Endothelial cell (in vitro differentiated cells): ENCODE measurements at regions not wholly inside any gene's neighbourhood (a gene's known extent, or its start where the extent isn't known, plus 50 kb on each side); places are given as distances from the start of the nearest gene placed in this dataset.
"Not testable (repeated sequence)": the region's sequence is repeated elsewhere in the genome, so short reads cannot be mapped to it uniquely, and the experiment has no call there.

Source experiments
- DNase-seq: peaks from one replicate; pipeline ENCODE4 v3.0.0; 2021; ENCODE audit warnings: low spot score
- H3K27ac Mint-ChIP-seq: one replicate; pipeline ENCODE4 v1.8.0; 2021; ENCODE audit warnings: mixed read lengths, inconsistent platforms; ENCODE audit not compliant: unreplicated experiment
- H3K27me3 Mint-ChIP-seq: one replicate; pipeline ENCODE4 v1.8.0; 2021; ENCODE audit warnings: mild to moderate bottlenecking, moderate library complexity, mixed read lengths, inconsistent platforms; ENCODE audit not compliant: unreplicated experiment
- H3K36me3 Mint-ChIP-seq: one replicate; pipeline ENCODE4 v1.8.0; 2021; ENCODE audit warnings: mild to moderate bottlenecking, low read depth, mixed read lengths, inconsistent platforms; ENCODE audit not compliant: unreplicated experiment
- H3K4me1 Mint-ChIP-seq: one replicate; pipeline ENCODE4 v1.8.0; 2021; ENCODE audit warnings: mild to moderate bottlenecking, mixed read lengths, inconsistent platforms; ENCODE audit not compliant: unreplicated experiment
- H3K4me3 Mint-ChIP-seq: one replicate; pipeline ENCODE4 v1.8.0; 2021; ENCODE audit warnings: mild to moderate bottlenecking, mixed read lengths, inconsistent platforms; ENCODE audit not compliant: unreplicated experiment
- H3K9me3 Mint-ChIP-seq: one replicate; pipeline ENCODE4 v1.8.0; 2021; ENCODE audit warnings: mixed read lengths, inconsistent platforms; ENCODE audit not compliant: unreplicated experiment
- CTCF ChIP-seq: fragments of 200-600 bp; sonication (generic); IDR thresholded peaks from one replicate; pipeline ENCODE4 v1.5.0; 2021; ENCODE audit warnings: antibody characterized with exemption; ENCODE audit not compliant: unreplicated experiment

DNA sequence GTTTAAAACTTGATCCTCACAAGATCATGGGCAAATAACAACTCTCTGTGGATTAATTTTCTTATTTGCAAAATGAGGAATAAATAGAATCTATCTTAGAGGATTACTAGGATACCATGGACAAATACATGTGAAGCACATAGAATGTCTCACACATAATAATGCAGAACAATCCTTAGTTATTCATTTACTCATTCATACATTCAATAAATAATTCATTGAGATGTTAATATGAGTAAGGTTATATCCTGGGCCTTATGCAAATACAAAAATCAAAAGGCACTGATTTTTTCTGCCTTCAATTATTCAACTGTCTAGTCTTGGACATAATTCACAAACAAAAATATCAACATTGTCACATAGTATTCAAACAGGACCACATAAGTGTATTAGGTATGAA, 654.1 kb downstream of the MECOM start:
- no peaks in the 10 kb centered on the region for H3K36me3 Mint-ChIP-seq
- peaks cover 3% of the 10 kb centered on the region for H3K4me1 Mint-ChIP-seq
- H3K27me3 Mint-ChIP-seq = no peaks in the 10 kb centered on the region
- H3K9me3 Mint-ChIP-seq = no peaks in the 10 kb centered on the region
- H3K4me3 Mint-ChIP-seq = no peak overlapping the region
- DNase-seq = no peak
- H3K27ac Mint-ChIP-seq = no peak overlapping the region
- no peak for TF ChIP-seq CTCF

DNA sequence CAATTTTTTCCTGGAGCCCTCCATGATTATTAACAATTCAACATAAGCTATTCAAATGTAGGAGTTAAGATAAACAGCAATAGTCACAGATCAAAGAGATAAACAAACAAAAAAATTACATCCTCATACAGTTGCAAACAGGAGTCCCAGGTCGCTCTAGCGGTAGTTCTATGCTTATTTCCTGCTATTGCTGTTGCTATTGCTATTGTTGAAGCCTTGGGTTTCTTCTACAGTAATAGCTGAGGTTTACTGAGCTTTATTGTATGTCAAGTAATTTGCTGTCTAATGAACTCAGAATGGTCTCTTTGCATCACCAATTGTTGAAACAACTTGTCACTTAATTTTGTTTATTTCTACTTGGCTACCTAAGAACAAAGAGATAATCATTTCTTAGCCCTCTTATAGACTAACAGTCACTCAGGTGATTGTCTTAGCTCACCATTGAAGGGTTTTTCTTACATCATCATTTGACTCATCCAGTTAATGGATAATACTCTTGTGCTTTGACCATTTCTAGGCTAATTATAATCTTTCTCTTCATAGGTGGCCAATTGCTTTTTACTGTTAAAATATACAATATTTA, 654.6 kb downstream of the MECOM start:
- no peak overlapping the region for H3K4me3 Mint-ChIP-seq
- H3K36me3 Mint-ChIP-seq = no peaks in the 10 kb centered on the region
- TF ChIP-seq CTCF = no peak
- no peak for DNase-seq
- H3K4me1 Mint-ChIP-seq = peaks cover 3% of the 10 kb centered on the region
- H3K9me3 Mint-ChIP-seq = no peaks in the 10 kb centered on the region
- no peaks in the 10 kb centered on the region for H3K27me3 Mint-ChIP-seq
- no peak overlapping the region for H3K27ac Mint-ChIP-seq

- no peaks in the 10 kb centered on the region for H3K9me3 Mint-ChIP-seq
- no peaks in the 10 kb centered on the region for H3K36me3 Mint-ChIP-seq
- no peak overlapping the region for H3K4me3 Mint-ChIP-seq
- no peak overlapping the region for H3K27ac Mint-ChIP-seq
- peaks cover 6% of the 10 kb centered on the region for H3K4me1 Mint-ChIP-seq
- H3K27me3 Mint-ChIP-seq = no peaks in the 10 kb centered on the region
- DNase-seq = no peak
- TF ChIP-seq CTCF = no peak
Measured at GRCh38 chr3:169007145-169007544, 656.4 kb downstream of the MECOM start.

DNA sequence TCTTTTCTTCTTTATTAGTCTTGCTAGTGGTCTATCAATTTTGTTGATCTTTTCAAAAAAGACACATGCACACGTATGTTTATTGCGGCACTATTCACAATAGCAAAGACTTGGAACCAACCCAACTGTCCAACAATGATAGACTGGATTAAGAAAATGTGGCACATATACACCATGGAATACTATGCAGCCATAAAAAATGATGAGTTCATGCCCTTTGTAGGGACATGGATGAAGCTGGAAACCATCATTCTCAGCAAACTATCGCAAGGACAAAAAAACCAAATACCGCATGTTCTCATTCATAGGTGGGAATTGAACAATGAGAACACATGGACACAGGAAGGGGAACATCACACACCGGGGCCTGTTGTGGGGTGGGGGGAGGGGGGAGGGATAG, 657.1 kb downstream of the MECOM start:
- not testable (repeated sequence) for H3K9me3 Mint-ChIP-seq, H3K27ac Mint-ChIP-seq, DNase-seq, H3K4me3 Mint-ChIP-seq, H3K36me3 Mint-ChIP-seq, H3K27me3 Mint-ChIP-seq, H3K4me1 Mint-ChIP-seq

DNA sequence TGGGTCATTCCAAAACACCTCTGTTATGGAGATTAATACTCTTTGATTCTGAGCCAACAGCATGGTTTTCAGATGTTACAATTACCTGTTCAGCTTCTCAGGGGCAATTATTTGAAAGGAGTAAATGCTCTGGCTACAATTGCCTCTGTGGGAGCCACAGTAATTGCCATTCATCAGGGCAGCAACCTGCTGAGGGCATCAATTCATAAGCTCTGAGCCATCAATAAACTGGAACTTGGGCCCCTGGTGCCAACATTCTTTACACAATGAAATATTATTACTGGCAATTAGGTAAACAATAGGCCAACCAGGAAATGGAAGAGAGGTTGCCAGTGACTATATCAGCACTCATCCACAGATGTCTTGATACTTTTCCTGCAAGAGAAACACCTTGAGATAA, 660.8 kb downstream of the MECOM start:
- Mint-ChIP-seq H3K27ac (no peak overlapping the region), H3K4me1 (peaks cover 4% of the 10 kb centered on the region), H3K4me3 (no peak overlapping the region), H3K27me3 (no peaks in the 10 kb centered on the region), H3K9me3 (no peaks in the 10 kb centered on the region), H3K36me3 (no peaks in the 10 kb centered on the region)
- no peak for TF ChIP-seq CTCF
- DNase-seq = no peak
